ENCODE measurements at regions not wholly inside any gene's neighbourhood (a gene's known extent, or its start where the extent isn't known, plus 50 kb on each side); places are given as distances from the start of the nearest gene placed in this dataset.

DNA sequence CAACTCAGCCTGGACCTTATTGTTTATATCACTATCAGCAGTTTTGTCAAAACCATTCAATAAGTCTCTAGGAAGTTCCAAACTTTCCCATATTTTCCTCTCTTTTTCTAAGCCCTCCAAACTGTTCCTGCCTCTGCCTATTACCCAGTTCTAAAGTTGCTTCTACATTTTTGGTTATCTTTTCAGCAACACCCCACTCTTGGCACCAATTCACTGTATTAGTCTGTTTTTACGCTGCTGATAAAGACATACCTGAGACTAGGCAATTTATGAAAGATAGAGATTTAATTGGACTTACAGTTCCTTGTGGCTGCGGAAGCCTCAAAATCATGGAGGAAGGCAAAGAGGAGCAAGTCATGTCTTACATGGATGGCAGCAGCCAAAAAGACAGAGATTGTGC is 744.4 kb upstream of the ADAMTS16 start:
- H3K27ac Mint-ChIP-seq: no peak overlapping the region
- no peaks in the 10 kb centered on the region for H3K27me3 ChIP-seq (ENCODE audit: control insufficient read depth, insufficient read depth, low read length, poor library complexity, severe bottlenecking)
- H3K9ac ChIP-seq (ENCODE audit: extremely low read depth, low read length, poor library complexity, severe bottlenecking): no peak overlapping the region
- no peaks in the 10 kb centered on the region for H3K36me3 ChIP-seq (ENCODE audit: control insufficient read depth, insufficient read depth, low read length)
- no peak overlapping the region for H3K27ac ChIP-seq (ENCODE audit: low read depth, low read length)
- TF ChIP-seq, protein P1, sequence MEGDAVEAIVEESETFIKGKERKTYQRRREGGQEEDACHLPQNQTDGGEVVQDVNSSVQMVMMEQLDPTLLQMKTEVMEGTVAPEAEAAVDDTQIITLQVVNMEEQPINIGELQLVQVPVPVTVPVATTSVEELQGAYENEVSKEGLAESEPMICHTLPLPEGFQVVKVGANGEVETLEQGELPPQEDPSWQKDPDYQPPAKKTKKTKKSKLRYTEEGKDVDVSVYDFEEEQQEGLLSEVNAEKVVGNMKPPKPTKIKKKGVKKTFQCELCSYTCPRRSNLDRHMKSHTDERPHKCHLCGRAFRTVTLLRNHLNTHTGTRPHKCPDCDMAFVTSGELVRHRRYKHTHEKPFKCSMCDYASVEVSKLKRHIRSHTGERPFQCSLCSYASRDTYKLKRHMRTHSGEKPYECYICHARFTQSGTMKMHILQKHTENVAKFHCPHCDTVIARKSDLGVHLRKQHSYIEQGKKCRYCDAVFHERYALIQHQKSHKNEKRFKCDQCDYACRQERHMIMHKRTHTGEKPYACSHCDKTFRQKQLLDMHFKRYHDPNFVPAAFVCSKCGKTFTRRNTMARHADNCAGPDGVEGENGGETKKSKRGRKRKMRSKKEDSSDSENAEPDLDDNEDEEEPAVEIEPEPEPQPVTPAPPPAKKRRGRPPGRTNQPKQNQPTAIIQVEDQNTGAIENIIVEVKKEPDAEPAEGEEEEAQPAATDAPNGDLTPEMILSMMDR (conservative IDR thresholded peaks at IDR 0.05): no peak
- peaks cover 24% of the 10 kb centered on the region for H3K9me3 Mint-ChIP-seq
- peaks cover 4% of the 10 kb centered on the region for H3K9me3 ChIP-seq (ENCODE audit: control insufficient read depth, low read length)
- no peak for DNase-seq
- H3K4me3 Mint-ChIP-seq: no peak overlapping the region
- no peaks in the 10 kb centered on the region for H3K4me1 ChIP-seq (ENCODE audit: control insufficient read depth, insufficient read depth, low read length)
- H3K27me3 Mint-ChIP-seq (ENCODE audit: insufficient read depth): no peaks in the 10 kb centered on the region
- no peaks in the 10 kb centered on the region for H3K4me1 Mint-ChIP-seq
- no peak overlapping the region for H3K4me3 ChIP-seq (ENCODE audit: low read length)
- no peaks in the 10 kb centered on the region for H3K36me3 Mint-ChIP-seq (ENCODE audit: low read depth)
- WGBS, 2 experiments (ENCODE audit: insufficient coverage in 1 of 2, insufficient read length in 1 of 2): 73 to 89% methylated on average over 1 to 2 of the region's 2 CpGs

- peaks cover 11% of the 10 kb centered on the region for H3K4me1 ChIP-seq (ENCODE audit: control insufficient read depth, insufficient read depth, low read length)
- DNase-seq: no peak
- no peaks in the 10 kb centered on the region for H3K36me3 ChIP-seq (ENCODE audit: control insufficient read depth, insufficient read depth, low read length)
- Mint-ChIP-seq H3K27ac (no peak overlapping the region), H3K9me3 (no peaks in the 10 kb centered on the region), H3K4me3 (no peak overlapping the region), H3K36me3 (ENCODE audit: low read depth) (no peaks in the 10 kb centered on the region), H3K27me3 (ENCODE audit: insufficient read depth) (peaks cover 9% of the 10 kb centered on the region), H3K4me1 (peaks cover 17% of the 10 kb centered on the region)
- peaks cover 3% of the 10 kb centered on the region for H3K27me3 ChIP-seq (ENCODE audit: control insufficient read depth, insufficient read depth, low read length, poor library complexity, severe bottlenecking)
- H3K9me3 ChIP-seq (ENCODE audit: control insufficient read depth, low read length): no peaks in the 10 kb centered on the region
- TF ChIP-seq, protein P1 (conservative IDR thresholded peaks at IDR 0.05): no peak
- H3K9ac ChIP-seq (ENCODE audit: extremely low read depth, low read length, poor library complexity, severe bottlenecking): no peak overlapping the region
- WGBS, 2 experiments (ENCODE audit: insufficient coverage in 1 of 2, insufficient read length in 1 of 2): 95 to 100% methylated on average over 3 to 7 of the region's 7 CpGs
- no peak overlapping the region for H3K4me3 ChIP-seq (ENCODE audit: low read length)
- no peak overlapping the region for H3K27ac ChIP-seq (ENCODE audit: low read depth, low read length)
Measured at GRCh38 chr5:4405614-4406219, 734.4 kb upstream of the ADAMTS16 start.

DNA sequence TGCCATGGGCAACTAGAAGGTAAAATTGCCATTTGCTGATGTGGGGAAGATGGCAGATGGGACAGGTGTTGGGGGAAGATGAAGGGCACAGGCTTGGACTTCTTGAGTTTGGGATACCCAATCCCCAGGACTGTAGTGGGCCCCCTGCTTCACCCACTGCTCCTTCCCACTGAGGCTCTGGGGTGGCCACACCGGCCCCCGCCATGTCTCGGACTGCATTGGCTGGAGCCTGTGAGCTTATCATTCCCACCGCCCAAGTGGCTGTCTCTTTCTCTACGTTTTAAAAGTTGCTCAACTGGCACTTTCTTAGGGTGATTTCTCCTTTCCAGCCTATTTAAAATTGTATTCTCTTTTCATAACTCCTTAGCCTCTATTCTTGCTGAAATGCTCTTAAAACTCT is 730.0 kb upstream of the ADAMTS16 start:
- peaks cover 33% of the 10 kb centered on the region for H3K4me1 Mint-ChIP-seq
- TF ChIP-seq, protein P1 (conservative IDR thresholded peaks at IDR 0.05): no peak
- no peaks in the 10 kb centered on the region for H3K36me3 Mint-ChIP-seq (ENCODE audit: low read depth)
- no peak overlapping the region for H3K9ac ChIP-seq (ENCODE audit: extremely low read depth, low read length, poor library complexity, severe bottlenecking)
- no peak overlapping the region for H3K4me3 Mint-ChIP-seq
- peaks cover 28% of the 10 kb centered on the region for H3K27me3 Mint-ChIP-seq (ENCODE audit: insufficient read depth)
- peaks cover 12% of the 10 kb centered on the region for H3K27me3 ChIP-seq (ENCODE audit: control insufficient read depth, insufficient read depth, low read length, poor library complexity, severe bottlenecking)
- no peaks in the 10 kb centered on the region for H3K9me3 ChIP-seq (ENCODE audit: control insufficient read depth, low read length)
- DNase-seq: no peak
- H3K27ac Mint-ChIP-seq: no peak overlapping the region
- H3K9me3 Mint-ChIP-seq: no peaks in the 10 kb centered on the region
- 94 to 100% methylated on average over 3 to 5 of the region's 5 CpGs for WGBS, 2 experiments (ENCODE audit: insufficient coverage in 1 of 2, insufficient read length in 1 of 2)
- H3K4me3 ChIP-seq (ENCODE audit: low read length): no peak overlapping the region
- no peak overlapping the region for H3K27ac ChIP-seq (ENCODE audit: low read depth, low read length)
- no peaks in the 10 kb centered on the region for H3K36me3 ChIP-seq (ENCODE audit: control insufficient read depth, insufficient read depth, low read length)
- peaks cover 15% of the 10 kb centered on the region for H3K4me1 ChIP-seq (ENCODE audit: control insufficient read depth, insufficient read depth, low read length)

Measured in endodermal cell (in vitro differentiated cells).